Activated B cell treated with CpG ODN at 0.5 μM for 24 hours (primary cell): ENCODE measurements at regions not wholly inside any gene's neighbourhood (a gene's known extent, or its start where the extent isn't known, plus 50 kb on each side); places are given as distances from the start of the nearest gene placed in this dataset.

Source experiments
- ATAC-seq: fragments of 200-7000 bp; cut with Tn5 transposase; one replicate; pipeline ENCODE4 v1.10.0; 2021; ENCODE audit warnings: low read depth, mild to moderate bottlenecking, moderate library complexity
- CTCF ChIA-PET: fragments of 350-600 bp; sonication (Branson Sonifier 250); formaldehyde crosslinking; loops from one replicate; lab custom pipeline; 2021; ENCODE audit warnings: antibody characterized with exemption; lab: Charles Lee
- POLR2A ChIA-PET: fragments of 350-600 bp; sonication (Branson Sonifier 250); formaldehyde crosslinking; loops from one replicate; lab custom pipeline; 2021; ENCODE audit warnings: antibody characterized with exemption; lab: Charles Lee
- DNase-seq: peaks from one replicate; pipeline ENCODE4 v3.0.0; 2022
- H3K27ac Mint-ChIP-seq: one replicate; pipeline ENCODE4 v1.8.0; 2020; ENCODE audit warnings: mixed read lengths
- H3K27me3 Mint-ChIP-seq: one replicate; pipeline ENCODE4 v1.8.0; 2021; ENCODE audit warnings: mixed read lengths
- H3K36me3 Mint-ChIP-seq: one replicate; pipeline ENCODE4 v1.8.0; 2021; ENCODE audit warnings: low read depth, mixed read lengths
- H3K4me1 Mint-ChIP-seq: one replicate; pipeline ENCODE4 v1.8.0; 2021; ENCODE audit warnings: mixed read lengths
- H3K4me3 Mint-ChIP-seq: one replicate; pipeline ENCODE4 v1.8.0; 2020; ENCODE audit warnings: mild to moderate bottlenecking, mixed read lengths
- H3K9me3 Mint-ChIP-seq: one replicate; pipeline ENCODE4 v1.8.0; 2020; ENCODE audit warnings: mixed read lengths
- intact Hi-C: fragments of 100-400 bp; cut with micrococcal nuclease; formaldehyde crosslinking; loops from one replicate; pipeline ENCODE4 v1.15.1; 2024
- TF ChIP-seq, protein P1 (sequence below): fragments of 200-600 bp; IDR thresholded peaks from one replicate; pipeline ENCODE4 v1.8.0; 2022; ENCODE audit warnings: antibody characterized with exemption, mild to moderate bottlenecking

DNA sequence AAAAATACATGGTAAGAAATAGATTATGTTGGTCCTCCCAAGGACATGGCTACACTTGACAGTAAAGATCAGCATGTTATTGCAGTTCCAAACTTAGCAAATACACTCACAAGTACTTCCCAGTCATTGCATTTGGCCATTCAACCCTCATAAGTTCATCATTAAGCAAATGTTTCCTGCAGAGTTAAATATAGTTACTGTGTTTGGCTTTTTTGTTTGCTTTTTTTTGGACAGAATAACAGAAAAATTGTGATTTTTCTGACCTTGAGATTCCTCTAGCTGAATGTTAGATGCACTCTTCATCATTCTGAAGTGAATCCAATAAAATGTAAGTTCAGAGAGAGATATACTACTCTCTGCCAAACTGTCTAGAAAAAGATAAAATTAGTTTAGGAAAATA, 295.3 kb downstream of the GPD2 start:
- DNase-seq = no peak
- Mint-ChIP-seq H3K9me3 (no peaks in the 10 kb centered on the region), H3K27ac (no peak overlapping the region), H3K4me1 (no peaks in the 10 kb centered on the region), H3K36me3 (no peaks in the 10 kb centered on the region), H3K4me3 (no peak overlapping the region), H3K27me3 (no peaks in the 10 kb centered on the region)
- intact Hi-C loops = no loop called here
- POLR2A ChIA-PET = no interaction called here
- ATAC-seq = no peak
- TF ChIP-seq, protein P1, sequence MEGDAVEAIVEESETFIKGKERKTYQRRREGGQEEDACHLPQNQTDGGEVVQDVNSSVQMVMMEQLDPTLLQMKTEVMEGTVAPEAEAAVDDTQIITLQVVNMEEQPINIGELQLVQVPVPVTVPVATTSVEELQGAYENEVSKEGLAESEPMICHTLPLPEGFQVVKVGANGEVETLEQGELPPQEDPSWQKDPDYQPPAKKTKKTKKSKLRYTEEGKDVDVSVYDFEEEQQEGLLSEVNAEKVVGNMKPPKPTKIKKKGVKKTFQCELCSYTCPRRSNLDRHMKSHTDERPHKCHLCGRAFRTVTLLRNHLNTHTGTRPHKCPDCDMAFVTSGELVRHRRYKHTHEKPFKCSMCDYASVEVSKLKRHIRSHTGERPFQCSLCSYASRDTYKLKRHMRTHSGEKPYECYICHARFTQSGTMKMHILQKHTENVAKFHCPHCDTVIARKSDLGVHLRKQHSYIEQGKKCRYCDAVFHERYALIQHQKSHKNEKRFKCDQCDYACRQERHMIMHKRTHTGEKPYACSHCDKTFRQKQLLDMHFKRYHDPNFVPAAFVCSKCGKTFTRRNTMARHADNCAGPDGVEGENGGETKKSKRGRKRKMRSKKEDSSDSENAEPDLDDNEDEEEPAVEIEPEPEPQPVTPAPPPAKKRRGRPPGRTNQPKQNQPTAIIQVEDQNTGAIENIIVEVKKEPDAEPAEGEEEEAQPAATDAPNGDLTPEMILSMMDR = no peak
- CTCF ChIA-PET = interaction anchor here (0.6 kb wide), 1 partner anchor 67 kb away, joined by 3 read pairs; no protein-coding TSS in a partner anchor

DNA sequence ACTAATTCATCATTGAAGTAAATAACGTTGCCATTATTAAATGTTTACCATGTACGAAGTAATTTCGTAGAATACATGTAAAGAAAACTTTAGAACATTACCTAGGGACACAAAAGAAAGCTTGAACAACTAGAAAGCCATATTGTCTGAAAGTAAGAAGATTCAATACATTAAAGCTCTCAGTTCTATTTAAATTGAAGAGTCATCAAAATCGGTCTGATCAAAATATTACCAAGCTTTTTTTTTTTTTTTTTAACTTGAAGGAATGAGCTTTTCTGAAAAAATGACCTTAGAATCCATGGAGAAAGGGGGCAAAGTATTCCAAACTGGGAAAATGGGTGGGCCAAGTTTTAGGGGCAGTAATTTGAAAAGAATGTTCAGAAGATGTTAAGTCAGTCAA, 300.8 kb downstream of the GPD2 start:
- CTCF ChIA-PET = no interaction called here

DNA sequence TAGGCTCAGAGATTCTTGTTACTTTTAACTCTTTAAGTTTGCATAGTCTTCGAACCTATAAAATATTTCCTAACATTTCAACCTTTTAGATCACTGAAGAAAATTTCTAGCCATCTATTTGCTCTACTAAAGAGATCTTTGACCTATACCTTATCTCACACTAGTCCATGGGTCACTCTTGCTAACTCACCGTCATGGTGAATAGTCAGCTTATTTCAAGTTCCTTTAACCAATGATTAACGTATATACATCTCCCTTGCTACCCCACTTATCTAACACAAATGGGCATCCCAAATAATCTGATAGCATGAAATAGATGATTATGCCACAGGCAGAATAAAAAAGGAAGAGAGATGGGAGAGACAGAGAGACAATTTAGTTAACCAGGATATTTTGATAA, 303.1 kb downstream of the GPD2 start:
- TF ChIP-seq, protein P1 = no peak
- ChIA-PET POLR2A (no interaction called here), CTCF (no interaction called here)
- DNase-seq (no peak), ATAC-seq (no peak)
- H3K27ac Mint-ChIP-seq = no peak overlapping the region
- no peak overlapping the region for H3K4me3 Mint-ChIP-seq
- no peaks in the 10 kb centered on the region for H3K4me1 Mint-ChIP-seq
- no peaks in the 10 kb centered on the region for H3K27me3 Mint-ChIP-seq
- H3K36me3 Mint-ChIP-seq = no peaks in the 10 kb centered on the region
- intact Hi-C loops = no loop called here
- H3K9me3 Mint-ChIP-seq = no peaks in the 10 kb centered on the region

More for the DNA sequence above, 300.8 kb downstream of the GPD2 start:
- Mint-ChIP-seq H3K9me3 (no peaks in the 10 kb centered on the region), H3K4me1 (no peaks in the 10 kb centered on the region), H3K27me3 (no peaks in the 10 kb centered on the region), H3K27ac (no peak overlapping the region), H3K4me3 (no peak overlapping the region), H3K36me3 (no peaks in the 10 kb centered on the region)
- intact Hi-C loops = no loop called here
- no peak for DNase-seq
- no peak for ATAC-seq
- POLR2A ChIA-PET = no interaction called here
- TF ChIP-seq, protein P1 = no peak

DNA sequence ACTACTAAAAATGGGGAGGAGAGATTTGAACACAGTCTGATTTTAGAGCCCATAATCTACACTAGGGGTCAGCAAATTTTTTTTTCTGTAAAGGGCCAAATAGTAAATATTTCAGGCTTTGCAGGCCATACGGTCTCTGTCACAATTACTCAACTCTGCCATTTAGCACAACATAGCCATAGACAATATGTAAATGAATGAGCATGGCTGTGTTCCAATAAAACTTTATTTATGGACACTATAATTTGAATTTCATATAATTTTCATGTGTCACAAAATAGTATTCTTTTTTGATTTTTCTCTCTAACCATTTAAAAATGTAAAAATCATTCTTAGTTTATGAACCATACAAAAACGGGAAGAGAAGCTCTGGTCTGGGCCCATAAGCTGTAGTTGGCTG, 309.4 kb downstream of the GPD2 start:
- CTCF ChIA-PET = no interaction called here
- DNase-seq (no peak), ATAC-seq (no peak)
- Mint-ChIP-seq H3K4me1 (no peaks in the 10 kb centered on the region), H3K27me3 (no peaks in the 10 kb centered on the region), H3K9me3 (no peaks in the 10 kb centered on the region), H3K36me3 (no peaks in the 10 kb centered on the region), H3K27ac (no peak overlapping the region), H3K4me3 (no peak overlapping the region)
- TF ChIP-seq, protein P1 = no peak
- intact Hi-C loops = no loop called here
- POLR2A ChIA-PET = no interaction called here

DNA sequence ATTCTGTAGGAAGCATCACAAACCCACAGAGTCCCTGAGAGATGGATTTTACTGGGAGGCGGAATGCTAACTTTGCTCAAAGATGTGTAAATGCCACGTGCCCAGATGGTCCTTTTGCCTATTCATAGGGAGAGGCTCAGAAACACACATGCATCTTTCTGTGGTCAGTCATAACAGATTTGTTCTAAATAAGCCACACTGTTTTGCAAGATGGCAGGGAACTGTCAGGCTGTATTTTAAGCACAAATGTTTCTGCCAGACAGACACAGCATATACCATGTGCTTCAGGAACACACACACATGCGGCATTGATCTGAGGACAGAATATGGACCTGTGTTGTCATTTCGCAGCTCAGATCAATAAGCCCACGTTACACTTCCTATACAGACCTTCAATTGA, 312.0 kb downstream of the GPD2 start:
- Mint-ChIP-seq H3K9me3 (no peaks in the 10 kb centered on the region), H3K4me3 (no peak overlapping the region), H3K27ac (no peak overlapping the region), H3K36me3 (no peaks in the 10 kb centered on the region), H3K27me3 (no peaks in the 10 kb centered on the region), H3K4me1 (no peaks in the 10 kb centered on the region)
- intact Hi-C loops = no loop called here
- ChIA-PET POLR2A (no interaction called here), CTCF (no interaction called here)
- no peak for DNase-seq
- TF ChIP-seq, protein P1 = no peak
- ATAC-seq = no peak
